PFSK-1 (cell line): ENCODE measurements at regions not wholly inside any gene's neighbourhood (a gene's known extent, or its start where the extent isn't known, plus 50 kb on each side); places are given as distances from the start of the nearest gene placed in this dataset.

Experiments used
- FOXP2 ChIP-seq: optimal IDR thresholded peaks from 2 replicates; pipeline ENCODE3; 2011; ENCODE audit warnings: borderline replicate concordance, control low read depth, inconsistent platforms; ENCODE audit not compliant: insufficient read depth; ENCODE audit errors: extremely low read length, extremely low read depth
- POLR2AphosphoS5 ChIP-seq: IDR thresholded peaks from 2 replicates; pipeline ENCODE4 v1.6.1; 2012; ENCODE audit warnings: low read depth, mild to moderate bottlenecking, control low read depth, low read length, moderate library complexity
- SIN3A ChIP-seq: IDR thresholded peaks from 2 replicates; pipeline ENCODE4 v1.6.1; 2012; ENCODE audit warnings: mild to moderate bottlenecking, low read length, moderate library complexity, borderline replicate concordance; ENCODE audit not compliant: insufficient read depth
- TAF1 ChIP-seq: IDR thresholded peaks from 2 replicates; pipeline ENCODE4 v1.6.1; 2012; ENCODE audit warnings: low read length, control low read depth, borderline replicate concordance; ENCODE audit not compliant: insufficient read depth
- TF ChIP-seq, protein P1 (sequence below), 2 experiments: IDR thresholded peaks; 2 replicates each; pipeline versions ENCODE4 v1.6.1 to v1.8.0; 2011 to 2012; ENCODE audit warnings: low read depth in 2 of 2, low read length in 2 of 2, control low read depth in 1 of 2, inconsistent platforms in 1 of 2, mild to moderate bottlenecking in 1 of 2, moderate library complexity in 1 of 2; ENCODE audit not compliant: insufficient read depth in 1 of 2

DNA sequence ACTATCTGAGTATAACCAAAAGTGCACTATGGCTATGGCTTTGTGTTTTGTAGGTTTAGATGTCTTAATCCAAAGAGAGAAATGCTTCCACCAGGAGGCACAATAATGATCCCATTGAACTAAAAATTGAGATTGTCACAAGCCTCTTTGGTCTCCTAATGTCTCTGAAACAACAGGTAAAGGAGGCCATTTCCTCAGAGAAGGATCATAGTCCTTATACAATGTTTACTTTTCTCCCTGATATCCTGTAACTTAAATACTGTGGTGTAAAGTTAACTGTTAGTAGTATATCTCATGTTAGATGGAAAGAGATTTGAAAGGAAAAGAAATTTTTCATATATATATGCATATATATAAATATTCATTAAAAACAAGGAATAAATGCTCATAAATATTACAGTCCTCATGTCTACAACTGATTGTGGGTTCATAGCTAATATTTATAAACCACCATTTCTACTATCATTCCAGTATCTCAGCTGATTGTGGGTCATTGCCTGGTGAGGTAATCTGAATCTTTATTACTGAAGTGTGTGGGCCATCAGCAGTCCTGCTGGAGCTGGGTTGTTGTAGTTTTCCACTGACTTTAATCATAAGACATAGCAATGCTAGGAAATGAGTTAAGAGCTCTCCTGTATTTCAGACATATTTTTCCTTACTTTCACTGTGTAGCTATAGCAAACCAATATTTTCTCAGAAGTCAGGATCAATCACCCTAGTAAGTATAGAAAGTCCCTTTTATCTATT lies 1230.4 kb downstream of the PCDH18 start:
- TF ChIP-seq SIN3A (no peak), TAF1 (no peak), POLR2AphosphoS5 (no peak), FOXP2 (no peak)
- TF ChIP-seq, protein P1, sequence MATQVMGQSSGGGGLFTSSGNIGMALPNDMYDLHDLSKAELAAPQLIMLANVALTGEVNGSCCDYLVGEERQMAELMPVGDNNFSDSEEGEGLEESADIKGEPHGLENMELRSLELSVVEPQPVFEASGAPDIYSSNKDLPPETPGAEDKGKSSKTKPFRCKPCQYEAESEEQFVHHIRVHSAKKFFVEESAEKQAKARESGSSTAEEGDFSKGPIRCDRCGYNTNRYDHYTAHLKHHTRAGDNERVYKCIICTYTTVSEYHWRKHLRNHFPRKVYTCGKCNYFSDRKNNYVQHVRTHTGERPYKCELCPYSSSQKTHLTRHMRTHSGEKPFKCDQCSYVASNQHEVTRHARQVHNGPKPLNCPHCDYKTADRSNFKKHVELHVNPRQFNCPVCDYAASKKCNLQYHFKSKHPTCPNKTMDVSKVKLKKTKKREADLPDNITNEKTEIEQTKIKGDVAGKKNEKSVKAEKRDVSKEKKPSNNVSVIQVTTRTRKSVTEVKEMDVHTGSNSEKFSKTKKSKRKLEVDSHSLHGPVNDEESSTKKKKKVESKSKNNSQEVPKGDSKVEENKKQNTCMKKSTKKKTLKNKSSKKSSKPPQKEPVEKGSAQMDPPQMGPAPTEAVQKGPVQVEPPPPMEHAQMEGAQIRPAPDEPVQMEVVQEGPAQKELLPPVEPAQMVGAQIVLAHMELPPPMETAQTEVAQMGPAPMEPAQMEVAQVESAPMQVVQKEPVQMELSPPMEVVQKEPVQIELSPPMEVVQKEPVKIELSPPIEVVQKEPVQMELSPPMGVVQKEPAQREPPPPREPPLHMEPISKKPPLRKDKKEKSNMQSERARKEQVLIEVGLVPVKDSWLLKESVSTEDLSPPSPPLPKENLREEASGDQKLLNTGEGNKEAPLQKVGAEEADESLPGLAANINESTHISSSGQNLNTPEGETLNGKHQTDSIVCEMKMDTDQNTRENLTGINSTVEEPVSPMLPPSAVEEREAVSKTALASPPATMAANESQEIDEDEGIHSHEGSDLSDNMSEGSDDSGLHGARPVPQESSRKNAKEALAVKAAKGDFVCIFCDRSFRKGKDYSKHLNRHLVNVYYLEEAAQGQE (IDR thresholded peaks at IDR 0.05; ENCODE audit: insufficient read depth in 1 of 2, low read depth in 2 of 2, low read length in 2 of 2) = no peak

DNA sequence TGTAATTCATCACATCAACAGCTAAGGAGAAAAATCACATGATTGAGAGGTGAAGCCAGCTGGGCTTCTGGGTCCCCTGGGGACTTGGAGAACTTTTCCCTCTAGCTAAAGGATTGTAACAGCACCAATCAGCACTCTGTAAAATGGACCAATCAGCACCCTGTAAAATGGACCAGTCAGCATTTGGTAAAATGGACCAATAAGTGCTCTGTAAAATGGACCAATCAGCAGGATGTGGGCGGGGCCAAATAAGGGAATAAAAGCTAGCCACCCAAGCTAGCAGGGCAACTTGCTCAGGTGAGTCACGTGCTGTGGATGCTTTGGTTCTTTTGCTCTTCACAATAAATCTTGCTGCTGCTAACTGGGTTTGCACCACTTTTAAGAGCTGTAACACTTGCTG lies 1248.3 kb downstream of the PCDH18 start:
- TF ChIP-seq TAF1 (no peak), SIN3A (no peak), POLR2AphosphoS5 (no peak), FOXP2 (no peak)
- TF ChIP-seq, protein P1 (IDR thresholded peaks at IDR 0.05; ENCODE audit: insufficient read depth in 1 of 2, low read depth in 2 of 2, low read length in 2 of 2) = no peak

DNA sequence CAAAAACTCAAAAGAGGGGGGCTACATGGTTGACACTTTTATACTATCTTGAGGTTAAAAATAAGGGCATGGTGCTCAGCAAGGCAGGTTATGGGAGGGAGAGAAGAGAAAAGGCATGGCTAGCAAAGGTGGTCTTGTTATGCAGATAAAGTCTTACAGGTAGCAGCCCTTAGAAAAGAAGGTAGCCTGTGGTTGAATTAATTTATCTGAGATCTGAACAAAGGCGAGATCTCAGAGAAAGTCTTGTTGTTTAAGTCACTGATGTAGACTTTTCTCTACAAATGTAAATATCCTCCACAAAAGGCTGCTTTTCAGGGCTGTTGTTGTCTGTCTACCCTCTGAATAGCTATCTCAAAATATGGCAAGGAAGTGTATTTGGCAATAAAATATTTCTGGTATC lies 1250.4 kb downstream of the PCDH18 start:
- no peak for TF ChIP-seq SIN3A
- TF ChIP-seq, protein P1 (IDR thresholded peaks at IDR 0.05; ENCODE audit: insufficient read depth in 1 of 2, low read depth in 2 of 2, low read length in 2 of 2) = no peak
- no peak for TF ChIP-seq FOXP2
- no peak for TF ChIP-seq POLR2AphosphoS5
- no peak for TF ChIP-seq TAF1

DNA sequence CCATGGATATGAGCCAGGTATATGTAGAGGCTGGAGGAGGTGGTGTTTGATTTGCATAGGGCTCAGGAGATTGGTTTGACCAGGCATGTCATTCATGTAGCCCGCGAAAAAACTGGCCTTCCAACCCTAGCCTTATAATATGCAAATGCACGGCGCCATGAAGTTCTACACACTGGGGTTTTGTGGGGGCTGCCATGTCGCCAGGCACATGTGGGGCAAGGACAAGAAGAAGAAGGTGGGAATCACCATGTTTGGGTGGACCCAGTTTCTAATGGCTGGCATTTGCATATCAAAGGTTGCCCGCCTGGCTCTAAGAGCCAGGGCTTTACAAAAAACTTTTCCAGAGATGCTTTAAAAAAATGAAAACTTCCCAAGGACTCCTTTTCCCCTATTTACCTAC lies 1251.0 kb downstream of the PCDH18 start:
- TF ChIP-seq POLR2AphosphoS5 (no peak), FOXP2 (no peak)
- TF ChIP-seq, protein P1 (IDR thresholded peaks at IDR 0.05; ENCODE audit: insufficient read depth in 1 of 2, low read depth in 2 of 2, low read length in 2 of 2) = no peak

DNA sequence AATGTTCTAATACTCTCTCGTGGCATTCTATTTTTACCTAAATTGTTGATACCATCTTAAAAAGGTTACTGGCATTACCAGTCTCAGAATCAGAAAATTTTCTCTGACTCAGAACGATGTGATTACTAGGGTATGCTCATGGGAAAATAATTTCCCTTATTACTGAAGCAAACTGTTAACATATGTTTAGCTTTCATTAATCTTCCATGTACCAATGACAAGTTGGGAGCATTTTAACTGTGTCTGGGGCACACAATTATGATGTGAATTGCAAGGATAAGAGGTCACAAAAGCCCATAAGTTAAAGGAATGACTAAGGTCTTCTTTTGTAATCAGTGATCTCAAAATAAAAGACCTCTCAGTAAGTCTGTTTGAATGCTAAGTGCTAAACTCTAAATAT lies 1254.6 kb downstream of the PCDH18 start:
- no peak for TF ChIP-seq TAF1
- no peak for TF ChIP-seq FOXP2
- TF ChIP-seq, protein P1 (IDR thresholded peaks at IDR 0.05; ENCODE audit: insufficient read depth in 1 of 2, low read depth in 2 of 2, low read length in 2 of 2) = no peak
- TF ChIP-seq SIN3A = no peak
- no peak for TF ChIP-seq POLR2AphosphoS5
